ENCODE measurements at regions not wholly inside any gene's neighbourhood (a gene's known extent, or its start where the extent isn't known, plus 50 kb on each side); places are given as distances from the start of the nearest gene placed in this dataset.

GRCh38 chr6:12450467-12450866 is 160.3 kb downstream of the EDN1 start:
- TF ChIP-seq POLR2A (IDR thresholded peaks at IDR 0.05) = no peak
- TF ChIP-seq, protein P1, sequence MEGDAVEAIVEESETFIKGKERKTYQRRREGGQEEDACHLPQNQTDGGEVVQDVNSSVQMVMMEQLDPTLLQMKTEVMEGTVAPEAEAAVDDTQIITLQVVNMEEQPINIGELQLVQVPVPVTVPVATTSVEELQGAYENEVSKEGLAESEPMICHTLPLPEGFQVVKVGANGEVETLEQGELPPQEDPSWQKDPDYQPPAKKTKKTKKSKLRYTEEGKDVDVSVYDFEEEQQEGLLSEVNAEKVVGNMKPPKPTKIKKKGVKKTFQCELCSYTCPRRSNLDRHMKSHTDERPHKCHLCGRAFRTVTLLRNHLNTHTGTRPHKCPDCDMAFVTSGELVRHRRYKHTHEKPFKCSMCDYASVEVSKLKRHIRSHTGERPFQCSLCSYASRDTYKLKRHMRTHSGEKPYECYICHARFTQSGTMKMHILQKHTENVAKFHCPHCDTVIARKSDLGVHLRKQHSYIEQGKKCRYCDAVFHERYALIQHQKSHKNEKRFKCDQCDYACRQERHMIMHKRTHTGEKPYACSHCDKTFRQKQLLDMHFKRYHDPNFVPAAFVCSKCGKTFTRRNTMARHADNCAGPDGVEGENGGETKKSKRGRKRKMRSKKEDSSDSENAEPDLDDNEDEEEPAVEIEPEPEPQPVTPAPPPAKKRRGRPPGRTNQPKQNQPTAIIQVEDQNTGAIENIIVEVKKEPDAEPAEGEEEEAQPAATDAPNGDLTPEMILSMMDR (IDR thresholded peaks at IDR 0.05 in 8 of 11, conservative IDR thresholded peaks at IDR 0.05 in 3 of 11) = no peak

Measured in spleen (tissue), 7 donors.